Left ventricle myocardium inferior (tissue), 1 donor: ENCODE measurements at regions not wholly inside any gene's neighbourhood (a gene's known extent, or its start where the extent isn't known, plus 50 kb on each side); places are given as distances from the start of the nearest gene placed in this dataset.

Source experiments
- DNase-seq: peaks from one replicate; pipeline ENCODE4 v3.0.0-alpha.2; 2020
- H3K27ac ChIP-seq: fragments of 200-600 bp; replicated peaks from 2 replicates; pipeline ENCODE4 v1.8.0; 2021
- H3K27me3 ChIP-seq: fragments of 200-600 bp; 2 replicates; pipeline ENCODE4 v1.8.0; 2021; ENCODE audit warnings: low read depth
- H3K36me3 ChIP-seq: fragments of 200-600 bp; 2 replicates; pipeline ENCODE4 v1.8.0; 2021
- H3K4me1 ChIP-seq: fragments of 200-600 bp; 2 replicates; pipeline ENCODE4 v1.8.0; 2021
- H3K4me3 ChIP-seq: fragments of 200-600 bp; 2 replicates; pipeline ENCODE4 v1.8.0; 2021; ENCODE audit warnings: mild to moderate bottlenecking, moderate library complexity
- H3K9me3 ChIP-seq: fragments of 200-600 bp; replicated peaks from 2 replicates; pipeline ENCODE4 v1.8.0; 2021
- CTCF ChIP-seq: fragments of 200-600 bp; IDR thresholded peaks from 2 replicates; pipeline ENCODE4 v1.8.0; 2021; ENCODE audit warnings: antibody characterized with exemption, mild to moderate bottlenecking, borderline replicate concordance
- intact Hi-C: fragments of 100-400 bp; cut with micrococcal nuclease; formaldehyde crosslinking; loops from one replicate; pipeline ENCODE4 v1.11.0; 2022
- donor health status: DM: no; HTN: yes; CAD: no; lungs with severe emphysema.

- intact Hi-C loops, result no loop called here
- no peak for TF ChIP-seq CTCF
- no peaks in the 10 kb centered on the region for H3K36me3 ChIP-seq
- H3K9me3 ChIP-seq, result peaks cover 22% of the 10 kb centered on the region
- no peak overlapping the region for H3K27ac ChIP-seq
- no peaks in the 10 kb centered on the region for H3K4me1 ChIP-seq
- no peaks in the 10 kb centered on the region for H3K27me3 ChIP-seq
- H3K4me3 ChIP-seq, result no peak overlapping the region
- no peak for DNase-seq
Measured at GRCh38 chr15:87369269-87369668, 887.3 kb downstream of the NTRK3 start.

GRCh38 chr15:87368511-87368910 is 888.0 kb downstream of the NTRK3 start:
- H3K9me3 ChIP-seq, result peaks cover 22% of the 10 kb centered on the region
- no peaks in the 10 kb centered on the region for H3K36me3 ChIP-seq
- no peak for TF ChIP-seq CTCF
- H3K4me1 ChIP-seq, result no peaks in the 10 kb centered on the region
- no peaks in the 10 kb centered on the region for H3K27me3 ChIP-seq
- intact Hi-C loops, result no loop called here
- no peak overlapping the region for H3K27ac ChIP-seq
- DNase-seq, result no peak
- no peak overlapping the region for H3K4me3 ChIP-seq

GRCh38 chr15:87365186-87365585 is 891.4 kb downstream of the NTRK3 start:
- Histone ChIP-seq H3K36me3 (no peaks in the 10 kb centered on the region), H3K4me1 (no peaks in the 10 kb centered on the region), H3K9me3 (peaks cover 14% of the 10 kb centered on the region), H3K4me3 (no peak overlapping the region), H3K27ac (no peak overlapping the region), H3K27me3 (no peaks in the 10 kb centered on the region)
- no peak for TF ChIP-seq CTCF
- intact Hi-C loops, result no loop called here
- DNase-seq, result no peak

GRCh38 chr15:87362531-87362930 is 894.0 kb downstream of the NTRK3 start:
- Histone ChIP-seq H3K9me3 (no peaks in the 10 kb centered on the region), H3K4me1 (no peaks in the 10 kb centered on the region), H3K27me3 (no peaks in the 10 kb centered on the region), H3K36me3 (no peaks in the 10 kb centered on the region), H3K27ac (no peak overlapping the region), H3K4me3 (no peak overlapping the region)
- no peak for DNase-seq
- no peak for TF ChIP-seq CTCF
- intact Hi-C loops, result no loop called here

GRCh38 chr15:87357637-87358313 is 898.8 kb downstream of the NTRK3 start:
- Histone ChIP-seq H3K4me1 (no peaks in the 10 kb centered on the region), H3K4me3 (no peak overlapping the region), H3K27ac (no peak overlapping the region), H3K36me3 (no peaks in the 10 kb centered on the region), H3K27me3 (no peaks in the 10 kb centered on the region), H3K9me3 (no peaks in the 10 kb centered on the region)
- intact Hi-C loops, result loop anchor here (10.0 kb wide), 1 partner anchor 57 kb away; no protein-coding TSS in a partner anchor
- no peak for TF ChIP-seq CTCF
- no peak for DNase-seq
